HG03575 (cell line): ENCODE measurements at regions not wholly inside any gene's neighbourhood (a gene's known extent, or its start where the extent isn't known, plus 50 kb on each side); places are given as distances from the start of the nearest gene placed in this dataset.

Experiments used
- ATAC-seq: cut with Tn5 transposase; IDR thresholded peaks from one replicate; pipeline ENCODE4 v1.9.1; 2021; ENCODE audit not compliant: unreplicated experiment, insufficient number of reproducible peaks, low FRiP score; ENCODE audit errors: extremely low read depth

DNA sequence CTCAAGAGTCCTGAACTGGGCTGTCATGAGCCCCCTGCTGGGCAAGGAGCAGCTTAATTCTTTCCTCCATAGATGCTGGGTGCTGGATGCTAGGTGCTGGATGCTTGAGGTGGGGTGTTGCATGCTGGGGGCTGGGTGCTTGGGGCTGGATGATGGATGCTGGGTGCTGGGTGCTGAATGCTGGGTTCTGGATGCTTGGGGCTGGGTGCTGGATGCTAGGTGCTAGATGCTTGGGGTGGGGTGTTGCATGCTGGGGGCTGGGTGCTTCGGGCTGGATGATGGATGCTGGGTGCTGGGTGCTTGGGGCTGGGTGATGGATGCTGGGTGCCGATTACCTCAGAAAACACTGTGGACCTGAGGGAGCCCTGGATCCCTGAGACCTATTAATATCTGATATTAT lies 837.7 kb downstream of the GALR1 start:
- ATAC-seq = no peak

DNA sequence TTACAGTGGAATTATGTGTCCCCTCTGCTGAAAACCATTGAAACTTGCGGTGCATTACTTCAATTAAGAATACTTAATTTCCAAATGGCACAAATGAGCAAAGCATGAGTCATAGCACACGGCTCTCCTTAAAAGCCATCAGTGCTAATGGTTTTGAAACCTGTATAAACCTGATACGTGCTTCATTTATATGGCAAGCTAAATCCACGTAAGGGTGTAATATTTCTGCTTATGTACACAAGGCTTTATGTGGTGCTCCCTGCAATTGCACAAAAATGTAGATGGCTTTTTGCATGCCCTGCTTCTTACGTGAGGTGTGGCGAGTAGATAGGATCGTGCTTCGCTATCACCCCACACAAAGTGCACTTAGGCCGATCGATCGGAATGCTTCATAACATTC lies 840.9 kb downstream of the GALR1 start:
- ATAC-seq = no peak

DNA sequence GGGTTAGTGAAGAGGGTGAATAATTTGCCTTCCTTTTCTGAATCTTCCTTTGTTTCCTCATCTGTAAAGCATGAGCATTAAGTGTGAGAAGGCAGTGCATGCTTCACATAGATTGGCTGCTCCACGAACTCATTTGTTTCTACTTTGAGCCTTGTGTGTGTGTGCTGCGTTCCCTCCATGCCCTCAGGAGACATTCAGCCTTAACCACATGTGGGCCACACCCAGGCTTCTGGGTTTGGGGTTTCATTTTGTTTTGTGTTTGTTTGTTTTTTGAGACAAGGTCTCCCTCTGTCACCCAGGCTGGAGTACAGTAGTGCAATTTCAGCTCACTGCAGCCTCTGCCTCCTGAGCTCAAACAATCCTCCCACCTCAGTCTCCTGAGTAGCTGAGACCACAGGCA lies 843.3 kb downstream of the GALR1 start:
- ATAC-seq = no peak

DNA sequence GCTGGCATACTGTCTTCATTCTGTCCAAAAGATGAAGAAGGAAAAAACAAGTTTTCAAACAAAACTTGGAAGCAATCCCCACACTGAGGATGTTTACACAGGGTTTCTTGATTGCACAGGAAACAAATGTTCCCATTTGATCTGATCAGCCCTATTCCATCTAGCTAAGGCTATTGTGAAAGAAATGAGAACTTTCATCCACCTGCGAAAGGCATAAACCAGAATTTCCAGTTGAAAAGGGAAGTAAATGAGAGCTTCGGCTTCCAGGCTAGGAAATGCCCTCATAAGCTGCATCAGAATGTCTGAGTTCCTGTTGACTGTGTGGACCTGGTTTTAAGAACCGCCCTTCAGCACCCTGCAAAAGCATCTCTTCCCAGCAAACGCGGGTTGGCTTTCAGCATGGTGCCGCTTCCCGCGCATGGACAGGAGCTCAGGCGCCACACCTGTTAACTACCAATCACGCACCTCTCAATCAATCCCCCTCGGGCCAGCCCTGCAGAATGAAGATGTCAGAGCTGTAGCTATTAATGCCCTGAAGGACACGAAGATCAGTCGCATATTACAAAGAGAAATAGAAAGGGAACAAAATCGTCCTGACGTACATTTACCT lies 850.4 kb downstream of the GALR1 start:
- ATAC-seq = no peak

DNA sequence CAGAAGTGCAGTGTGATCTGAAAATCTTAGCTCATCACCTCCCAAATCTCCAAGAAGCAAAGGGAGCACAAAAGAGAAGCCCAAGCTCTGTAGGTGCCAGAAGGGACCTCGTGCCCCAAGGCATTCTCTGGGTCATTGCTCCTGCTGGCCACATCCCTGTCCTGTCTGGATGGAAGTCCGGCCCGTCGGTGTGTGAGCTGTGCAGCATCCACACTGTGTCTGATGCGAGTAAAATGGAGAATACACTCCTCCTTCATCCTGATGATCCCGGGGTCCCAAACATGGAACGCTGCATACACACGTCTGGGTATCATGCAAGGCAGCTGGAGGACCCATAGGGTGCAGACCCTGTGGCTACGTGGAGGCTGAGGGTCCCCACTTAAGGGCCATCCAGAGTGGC lies 851.4 kb downstream of the GALR1 start:
- no peak for ATAC-seq

DNA sequence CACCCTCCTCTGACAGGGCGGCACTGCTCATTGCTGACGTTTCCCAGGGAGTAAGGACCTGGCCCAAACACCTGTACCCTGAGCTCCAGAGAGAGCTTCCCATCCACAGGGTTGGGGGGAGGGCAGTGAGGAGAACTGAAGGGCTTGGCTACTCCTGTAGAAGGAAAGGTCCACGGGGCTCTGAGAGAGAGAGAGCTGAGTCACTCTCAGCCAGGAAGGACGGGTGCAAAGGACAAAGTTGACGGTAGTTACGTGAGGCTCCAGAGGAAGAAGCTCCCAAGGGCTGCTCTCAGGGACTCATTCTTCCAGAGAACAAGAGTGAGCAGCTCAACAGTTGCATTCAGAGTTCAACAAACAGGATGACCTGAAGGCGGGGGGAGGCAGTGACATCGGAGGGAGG lies 852.5 kb downstream of the GALR1 start:
- no peak for ATAC-seq

DNA sequence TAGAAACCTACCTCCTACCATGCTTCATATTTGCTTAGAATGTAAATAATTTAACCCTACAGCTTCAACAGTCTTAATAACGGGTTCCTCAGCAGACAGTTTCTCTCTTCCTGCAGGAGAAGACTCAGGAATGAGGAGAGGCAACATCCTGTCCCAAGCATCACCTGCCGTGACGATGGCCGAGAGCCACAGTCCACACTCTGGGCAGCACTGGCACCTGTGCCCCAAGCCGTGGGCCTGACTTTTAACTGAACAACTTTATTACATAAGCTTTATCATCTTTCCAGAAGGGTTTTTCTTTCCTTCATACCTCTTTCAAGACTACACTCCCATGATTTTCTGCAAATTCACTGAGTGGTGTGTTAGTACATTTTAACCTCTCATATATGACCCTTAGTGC lies 856.0 kb downstream of the GALR1 start:
- no peak for ATAC-seq

DNA sequence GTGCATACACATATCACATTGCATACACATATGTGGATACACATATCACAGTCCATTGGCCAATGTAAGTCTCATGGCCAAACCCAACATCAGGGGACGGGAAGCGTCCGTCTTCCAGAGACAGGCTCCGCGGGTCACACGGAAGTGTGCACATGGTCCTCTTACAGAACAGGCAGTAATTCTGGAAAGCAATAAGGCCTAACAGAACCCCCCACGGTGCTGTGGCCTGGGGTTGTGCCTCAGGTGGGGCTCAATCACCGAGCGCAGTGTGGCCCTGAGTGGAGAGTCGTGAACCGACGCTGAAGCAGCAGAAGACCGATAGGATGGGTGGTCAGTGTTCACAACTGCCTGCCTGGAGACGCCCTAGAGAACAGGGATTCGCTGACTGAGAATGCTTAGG lies 857.3 kb downstream of the GALR1 start:
- no peak for ATAC-seq

DNA sequence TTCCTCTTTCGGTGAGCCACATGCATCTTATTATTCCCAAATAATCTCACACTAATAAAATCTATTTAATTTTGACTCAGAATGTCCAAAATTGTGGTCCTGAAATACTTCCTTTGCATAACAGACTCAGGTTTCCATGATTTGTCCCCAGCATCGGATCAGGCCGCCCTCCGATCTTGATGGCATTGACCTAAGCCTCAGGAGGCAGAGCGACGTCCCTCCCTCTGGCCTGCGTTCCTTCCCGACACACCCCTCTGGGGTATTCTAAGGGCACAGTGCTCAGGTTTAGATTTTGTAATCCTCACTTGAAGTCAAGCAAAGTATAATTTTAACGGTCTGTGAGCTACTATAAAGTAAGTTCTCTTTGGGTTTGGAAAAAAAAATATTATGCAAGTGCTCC lies 857.7 kb downstream of the GALR1 start:
- ATAC-seq = no peak

DNA sequence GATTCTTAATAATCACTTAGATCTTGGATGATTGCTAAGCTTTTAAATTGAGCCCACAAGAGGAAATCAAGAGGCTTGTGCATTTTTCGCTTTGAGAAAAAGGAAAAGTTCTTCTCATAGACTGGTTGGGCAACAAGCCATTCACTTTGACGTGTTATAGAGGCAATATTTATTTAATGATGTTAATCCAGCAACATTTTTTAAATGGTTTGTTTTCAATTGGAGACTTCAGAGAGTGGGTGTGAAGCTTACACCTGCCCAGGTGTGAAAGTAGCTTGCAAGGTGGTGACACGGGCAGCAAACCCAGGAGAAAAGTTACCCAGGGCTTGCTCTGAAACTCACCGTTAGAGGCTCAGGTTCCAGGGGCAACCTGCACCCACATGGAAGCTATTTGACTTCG lies 858.9 kb downstream of the GALR1 start:
- no peak for ATAC-seq

DNA sequence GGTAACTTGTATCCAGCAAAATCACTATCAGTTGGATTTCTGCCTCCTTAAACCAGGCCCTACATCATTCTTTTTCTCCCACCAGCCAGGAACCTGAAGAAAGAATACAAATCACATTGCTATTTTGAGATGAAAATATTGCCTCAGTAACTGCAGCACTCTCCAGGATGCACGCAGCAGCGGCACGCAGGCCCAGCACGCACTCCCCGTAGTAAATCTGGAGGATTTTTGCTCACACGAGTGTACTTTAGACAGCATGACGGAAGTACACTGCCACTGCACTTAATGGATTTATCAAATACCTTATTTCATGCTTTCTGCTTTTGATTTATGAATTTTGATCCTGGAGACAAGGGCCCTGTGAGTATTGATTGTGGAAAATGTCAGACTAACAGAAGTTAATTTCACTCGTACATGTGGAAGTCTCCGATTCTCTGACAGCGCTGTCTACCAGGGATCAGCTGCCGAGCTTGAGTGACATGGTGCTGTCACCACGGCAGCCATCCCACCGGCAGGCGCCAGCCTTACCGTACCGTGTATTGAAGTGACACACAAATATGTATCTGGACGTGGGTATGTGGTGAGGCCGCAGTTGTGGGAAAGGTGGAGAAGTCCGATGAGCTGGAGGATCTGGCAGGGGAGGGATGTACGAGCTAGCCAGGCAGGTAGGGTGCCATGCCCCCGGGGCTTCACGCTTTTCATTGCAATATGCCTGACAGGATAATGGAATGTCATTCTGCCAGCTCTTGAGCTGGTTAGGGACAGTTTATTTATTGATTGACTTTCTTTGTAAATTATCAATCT lies 863.7 kb downstream of the GALR1 start:
- ATAC-seq = no peak

DNA sequence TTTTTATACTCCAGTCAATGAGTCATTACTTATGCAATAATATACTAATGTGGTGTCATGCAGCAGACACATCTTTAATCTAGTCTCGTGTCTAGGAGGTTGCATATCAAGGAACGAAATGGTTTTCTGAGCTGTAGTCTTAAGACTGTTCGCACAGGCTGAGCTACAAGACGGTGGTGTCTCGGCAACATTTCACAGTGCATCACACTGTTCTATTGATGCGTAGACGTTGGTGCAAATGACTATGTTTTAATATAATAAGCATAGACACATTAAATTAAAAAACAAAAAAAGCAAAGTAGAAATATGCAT lies 864.2 kb downstream of the GALR1 start:
- no peak for ATAC-seq

DNA sequence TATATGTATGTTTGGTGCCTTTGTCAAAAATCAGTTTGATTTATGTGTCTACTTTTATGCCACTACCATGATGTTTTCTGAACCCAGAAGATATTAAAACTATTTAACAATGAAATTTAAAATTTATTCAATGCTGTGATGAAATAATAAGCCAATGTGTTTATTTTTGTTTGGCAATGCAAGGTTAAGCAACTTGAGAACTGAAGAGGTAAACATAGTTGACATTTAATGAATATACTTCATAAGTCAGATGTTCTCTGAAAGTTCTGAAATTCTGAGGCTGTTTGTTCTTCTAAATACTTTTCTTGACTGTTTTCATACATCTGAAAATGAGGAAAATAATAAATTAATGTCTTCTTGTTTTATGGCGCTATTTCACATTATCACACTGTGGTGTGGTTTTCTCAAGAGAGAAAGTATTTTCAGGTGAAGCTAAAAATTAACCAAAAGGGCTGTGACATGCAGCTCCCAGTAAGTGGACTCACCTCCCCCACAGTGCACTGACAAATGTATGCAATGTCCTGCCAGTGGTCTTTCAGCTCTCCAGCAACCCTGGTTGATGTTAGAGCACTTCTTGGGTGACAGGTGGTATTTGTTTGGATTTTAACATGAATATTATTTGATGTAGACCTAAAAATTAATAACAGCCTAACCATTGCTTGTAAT lies 863.6 kb upstream of the SALL3 start:
- ATAC-seq = no peak

DNA sequence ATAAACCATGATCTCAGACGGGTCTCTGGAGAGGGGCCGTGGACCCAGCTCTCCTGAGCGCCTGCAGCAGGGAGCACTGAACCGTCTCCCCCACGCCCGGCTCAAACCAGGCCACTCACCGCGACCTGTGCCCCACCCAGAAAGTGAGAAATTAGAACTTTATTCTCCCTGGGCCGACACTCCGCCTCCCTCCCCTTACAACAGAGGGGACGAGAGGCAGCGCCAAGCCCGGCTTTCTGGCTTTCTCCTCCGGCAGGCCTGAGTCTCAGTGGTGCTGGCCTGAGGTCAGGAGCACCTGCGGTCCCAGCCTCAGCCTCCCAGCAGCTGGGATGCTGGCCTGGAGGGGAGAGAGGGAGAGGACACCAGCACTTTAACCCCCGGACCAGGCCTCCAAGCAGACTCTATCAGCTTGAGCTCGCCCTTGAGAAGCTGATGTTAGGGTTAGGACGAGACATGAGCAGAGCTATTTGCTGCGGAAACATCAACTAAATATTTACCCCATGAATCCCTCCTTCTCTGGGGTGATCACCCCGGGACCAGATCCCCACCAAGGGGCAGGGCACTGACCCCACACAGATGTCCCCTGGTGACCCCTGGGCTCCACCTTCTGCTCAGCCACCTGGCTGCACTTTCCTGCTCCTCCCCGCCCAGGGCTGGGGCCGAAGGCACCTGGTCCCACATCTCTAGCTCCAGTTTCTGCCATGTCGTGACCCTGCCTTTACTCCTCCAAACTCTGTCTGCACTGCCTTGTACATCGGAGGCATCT lies 856.3 kb upstream of the SALL3 start:
- no peak for ATAC-seq

DNA sequence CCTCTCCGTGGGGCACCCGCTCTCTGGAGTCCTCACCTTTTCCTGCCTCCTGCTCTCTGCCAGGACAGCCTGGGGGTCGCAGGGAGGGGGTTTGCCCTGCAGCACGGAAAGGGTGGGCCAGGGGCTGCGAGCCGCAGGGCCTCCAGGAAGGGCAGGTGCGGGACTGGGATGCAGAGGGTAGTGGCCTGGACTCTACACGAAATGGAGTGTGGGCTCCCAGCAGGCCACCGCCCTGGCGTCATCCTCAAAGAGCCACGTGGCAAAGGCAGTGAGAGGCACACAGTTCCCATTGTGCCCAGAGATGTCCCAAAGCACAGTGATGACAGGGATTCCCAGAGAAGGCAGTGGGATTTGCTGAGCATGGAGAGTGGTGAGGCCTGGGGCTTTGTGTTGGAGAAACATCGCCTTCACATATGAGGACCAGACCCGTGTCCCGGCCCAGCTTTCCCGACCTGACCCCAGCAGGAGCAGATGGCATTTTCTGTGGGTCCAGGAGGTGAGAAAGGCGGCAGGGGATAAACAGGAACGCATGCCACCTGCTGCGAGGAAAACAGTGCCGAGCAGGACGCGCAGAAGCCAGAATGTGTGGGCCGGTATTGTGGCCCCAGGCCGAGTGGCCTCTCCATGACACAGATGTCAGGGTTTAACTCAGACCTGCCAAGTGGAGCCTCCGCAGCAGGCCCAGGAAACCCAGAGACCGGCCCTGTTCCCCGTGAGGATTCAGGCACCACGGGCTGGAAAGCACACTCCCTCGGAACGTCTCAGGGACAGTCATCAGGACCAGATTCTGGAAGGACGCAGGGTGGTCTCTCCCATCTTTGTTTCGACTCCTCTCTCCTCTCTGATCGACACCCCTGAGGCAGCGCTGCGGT lies 855.5 kb upstream of the SALL3 start:
- ATAC-seq = no peak

DNA sequence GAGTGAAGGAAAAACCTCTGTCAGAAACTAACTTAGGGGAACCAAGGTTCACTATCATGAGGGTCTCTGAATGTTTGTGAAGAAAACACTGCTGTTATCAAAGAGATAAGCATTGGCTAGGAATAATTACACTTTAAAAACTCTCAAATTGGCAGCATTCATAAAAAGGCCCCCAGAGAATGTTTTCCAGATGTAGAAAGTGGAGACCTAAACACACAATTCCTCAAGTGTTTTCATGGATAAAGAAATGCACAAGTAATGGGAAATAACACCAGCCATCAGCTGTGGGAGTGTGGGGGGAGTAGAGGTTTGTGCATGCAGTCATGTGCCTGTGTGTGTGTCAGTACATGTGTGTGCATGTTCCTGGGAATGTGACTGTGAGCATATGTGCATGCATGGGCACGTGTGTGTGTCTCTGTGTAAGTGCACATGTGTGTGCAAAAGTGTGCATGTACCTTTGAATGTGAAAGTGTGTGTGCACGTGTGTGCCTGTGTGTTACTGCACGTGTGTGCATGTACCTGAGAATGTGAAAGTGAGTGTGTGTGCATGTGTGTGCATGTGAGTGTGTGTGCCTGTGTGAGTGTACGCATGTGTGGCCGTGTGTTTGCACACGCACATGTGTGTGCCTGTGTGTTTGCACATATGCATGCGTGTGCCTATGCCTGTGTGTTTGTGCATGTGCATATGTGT lies 854.3 kb upstream of the SALL3 start:
- ATAC-seq = no peak

DNA sequence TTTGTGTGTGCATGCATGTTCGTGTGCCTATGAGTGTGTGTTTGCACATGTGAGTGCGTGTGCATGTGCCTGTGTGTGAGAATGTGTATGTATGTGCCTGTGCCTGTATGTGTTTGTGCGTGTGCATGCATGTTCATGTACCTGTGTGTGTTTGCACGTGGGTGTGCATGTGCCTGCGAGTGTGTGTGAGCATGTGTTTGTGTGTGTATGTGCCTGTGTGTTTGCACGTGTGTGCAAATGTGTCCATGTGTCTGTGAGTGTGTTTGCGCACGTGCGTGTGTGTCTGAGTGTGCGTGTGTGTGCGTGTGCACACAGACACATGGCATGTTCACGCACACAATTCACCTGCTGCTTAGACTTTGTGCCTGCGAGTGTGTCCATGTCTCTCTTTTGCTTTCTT lies 853.5 kb upstream of the SALL3 start:
- no peak for ATAC-seq

DNA sequence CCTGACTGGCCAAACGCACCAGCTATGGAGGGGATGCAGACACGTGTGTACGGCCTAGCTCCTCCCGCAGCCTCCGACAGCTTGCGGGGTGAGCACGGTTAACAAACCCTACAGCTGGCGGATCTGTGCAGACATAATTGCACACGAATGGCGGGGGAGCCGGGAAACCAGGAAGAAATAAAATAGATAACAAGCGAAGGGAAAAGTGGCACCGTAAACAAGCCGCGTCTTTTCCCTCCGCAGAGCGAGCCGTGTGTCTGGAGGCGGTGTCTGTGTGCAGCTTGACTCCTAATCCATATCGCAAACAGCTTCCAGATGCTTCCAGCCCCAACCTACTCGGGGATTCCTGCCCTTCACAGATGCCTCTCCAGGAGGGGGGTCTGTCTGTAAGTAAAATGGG lies 853.1 kb upstream of the SALL3 start:
- no peak for ATAC-seq
